ENCODE measurements at regions not wholly inside any gene's neighbourhood (a gene's known extent, or its start where the extent isn't known, plus 50 kb on each side); places are given as distances from the start of the nearest gene placed in this dataset.
"Not testable (repeated sequence)": the region's sequence is repeated elsewhere in the genome, so short reads cannot be mapped to it uniquely, and the experiment has no call there.

GRCh38 chr18:30852541-30852940, 190.0 kb downstream of the DSC3 start:
- intact Hi-C loops (cut with DNase I) = no loop called here
- Histone ChIP-seq H3K27ac (no peak overlapping the region), H3K27me3 (no peaks in the 10 kb centered on the region), H3K4me3 (replicated peaks in 1 of 3) (no peak overlapping the region), H3K36me3 (no peaks in the 10 kb centered on the region), H3K9me3 (no peaks in the 10 kb centered on the region), H3K4me1 (no peaks in the 10 kb centered on the region)
- WGBS, 2 donors = 81 to 88% methylated on average over 2 of the region's 2 CpGs
- no peak for DNase-seq
- TF ChIP-seq POLR2A (IDR thresholded peaks at IDR 0.05) (no peak), CTCF (IDR thresholded peaks at IDR 0.05) (no peak)

- H3K4me3 ChIP-seq (replicated peaks in 1 of 3) = not testable (repeated sequence)
- 96 to 100% methylated on average over 2 to 13 of the region's 25 CpGs for WGBS, 2 donors
Observed at GRCh38 chr18:30839056-30839561, 203.4 kb downstream of the DSC3 start.

GRCh38 chr18:30828700-30829099, 213.8 kb downstream of the DSC3 start:
- no peaks in the 10 kb centered on the region for H3K9me3 ChIP-seq
- H3K27ac ChIP-seq = no peak overlapping the region
- no peak for DNase-seq
- no peak overlapping the region for H3K4me3 ChIP-seq (replicated peaks in 1 of 3)
- H3K36me3 ChIP-seq = no peaks in the 10 kb centered on the region
- H3K27me3 ChIP-seq = no peaks in the 10 kb centered on the region
- WGBS, 2 donors = 67 to 76% methylated on average over 2 of the region's 2 CpGs
- no peak for TF ChIP-seq POLR2A (IDR thresholded peaks at IDR 0.05)
- TF ChIP-seq CTCF (IDR thresholded peaks at IDR 0.05) = no peak
- H3K4me1 ChIP-seq = no peaks in the 10 kb centered on the region
- intact Hi-C loops (cut with DNase I) = no loop called here

More at GRCh38 chr18:30839056-30839561, 203.4 kb downstream of the DSC3 start:
- DNase-seq; H3K9me3 ChIP-seq; intact Hi-C loops (cut with DNase I); H3K4me1 ChIP-seq; H3K27ac ChIP-seq; H3K27me3 ChIP-seq; H3K36me3 ChIP-seq: not testable (repeated sequence)

GRCh38 chr18:30819619-30820018, 222.9 kb downstream of the DSC3 start:
- no peak for DNase-seq

GRCh38 chr18:30814446-30814845, 228.1 kb downstream of the DSC3 start:
- WGBS, 2 donors = 59 to 63% methylated on average over 1 of the region's 1 CpG
- no peak for DNase-seq
- no peaks in the 10 kb centered on the region for H3K36me3 ChIP-seq
- no peaks in the 10 kb centered on the region for H3K27me3 ChIP-seq
- intact Hi-C loops (cut with DNase I) = no loop called here
- no peak overlapping the region for H3K27ac ChIP-seq
- no peaks in the 10 kb centered on the region for H3K9me3 ChIP-seq
- TF ChIP-seq POLR2A (IDR thresholded peaks at IDR 0.05) (no peak), CTCF (IDR thresholded peaks at IDR 0.05) (no peak)
- no peak overlapping the region for H3K4me3 ChIP-seq (replicated peaks in 1 of 3)
- H3K4me1 ChIP-seq = no peaks in the 10 kb centered on the region

More at GRCh38 chr18:30819619-30820018, 222.9 kb downstream of the DSC3 start:
- H3K27me3 ChIP-seq = no peaks in the 10 kb centered on the region
- TF ChIP-seq CTCF (IDR thresholded peaks at IDR 0.05) (no peak), POLR2A (IDR thresholded peaks at IDR 0.05) (no peak)
- H3K4me3 ChIP-seq (replicated peaks in 1 of 3) = no peak overlapping the region
- H3K4me1 ChIP-seq = no peaks in the 10 kb centered on the region
- WGBS, 2 donors = 86 to 95% methylated on average over 7 of the region's 7 CpGs
- intact Hi-C loops (cut with DNase I) = no loop called here
- no peak overlapping the region for H3K27ac ChIP-seq
- no peaks in the 10 kb centered on the region for H3K36me3 ChIP-seq
- no peaks in the 10 kb centered on the region for H3K9me3 ChIP-seq

GRCh38 chr18:30811580-30811979, 231.0 kb downstream of the DSC3 start:
- WGBS, 2 donors = 77 to 81% methylated on average over 2 of the region's 2 CpGs
- Histone ChIP-seq H3K36me3 (no peaks in the 10 kb centered on the region), H3K4me3 (replicated peaks in 1 of 3) (no peak overlapping the region), H3K27me3 (no peaks in the 10 kb centered on the region), H3K9me3 (no peaks in the 10 kb centered on the region), H3K4me1 (no peaks in the 10 kb centered on the region), H3K27ac (no peak overlapping the region)
- intact Hi-C loops (cut with DNase I) = no loop called here
- TF ChIP-seq POLR2A (IDR thresholded peaks at IDR 0.05) (no peak), CTCF (IDR thresholded peaks at IDR 0.05) (no peak)
- DNase-seq = no peak
